CD4-positive, alpha-beta T cell treated with Interleukin-2 at 100 ng/mL for 4 hours (primary cell): ENCODE measurements at regions not wholly inside any gene's neighbourhood (a gene's known extent, or its start where the extent isn't known, plus 50 kb on each side); places are given as distances from the start of the nearest gene placed in this dataset.
"Not testable (repeated sequence)": the region's sequence is repeated elsewhere in the genome, so short reads cannot be mapped to it uniquely, and the experiment has no call there.

Experiments
- DNase-seq: peaks from one replicate; pipeline ENCODE4 v3.0.0-alpha.2; 2020; ENCODE audit warnings: low spot score

DNA sequence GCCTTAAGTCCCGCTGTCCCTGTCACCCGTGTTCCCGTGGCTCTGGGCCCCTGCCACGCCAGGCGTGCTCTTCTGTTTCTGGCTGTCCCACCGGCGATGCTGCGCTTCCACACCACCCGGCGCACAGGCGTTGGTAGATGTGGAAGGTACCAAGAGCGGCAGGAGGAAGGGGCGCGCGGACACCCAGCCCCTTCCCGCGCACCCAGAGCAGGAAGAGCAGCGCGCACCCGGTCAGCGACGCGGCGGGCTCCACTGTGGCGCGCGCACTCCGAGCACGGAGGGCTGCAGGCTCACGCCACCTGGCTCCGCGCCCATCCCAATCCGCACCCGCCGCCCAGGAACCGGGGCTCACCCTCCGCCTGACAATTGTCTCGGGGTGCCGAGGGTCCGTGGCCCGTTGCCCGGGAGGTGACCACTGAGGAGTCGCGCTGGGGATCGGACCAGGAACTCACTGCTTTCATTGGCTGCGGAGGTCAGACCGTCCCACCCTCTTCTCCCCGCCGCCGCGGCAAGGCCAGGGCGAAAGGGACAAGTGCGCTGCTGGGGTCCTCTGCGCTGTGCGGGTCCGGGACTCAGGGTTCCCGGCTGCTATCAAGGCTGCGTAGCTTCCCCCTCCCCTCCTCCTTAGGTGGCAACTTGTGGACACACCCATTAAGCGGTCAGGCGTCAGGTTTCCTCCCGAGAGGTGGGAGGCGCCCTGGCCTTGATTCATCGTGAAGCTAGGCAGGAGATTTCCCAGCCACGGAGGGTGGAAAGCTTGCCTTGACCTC lies 121.6 kb upstream of the ZNF92 start:
- DNase-seq = peak; percentile 17

DNA sequence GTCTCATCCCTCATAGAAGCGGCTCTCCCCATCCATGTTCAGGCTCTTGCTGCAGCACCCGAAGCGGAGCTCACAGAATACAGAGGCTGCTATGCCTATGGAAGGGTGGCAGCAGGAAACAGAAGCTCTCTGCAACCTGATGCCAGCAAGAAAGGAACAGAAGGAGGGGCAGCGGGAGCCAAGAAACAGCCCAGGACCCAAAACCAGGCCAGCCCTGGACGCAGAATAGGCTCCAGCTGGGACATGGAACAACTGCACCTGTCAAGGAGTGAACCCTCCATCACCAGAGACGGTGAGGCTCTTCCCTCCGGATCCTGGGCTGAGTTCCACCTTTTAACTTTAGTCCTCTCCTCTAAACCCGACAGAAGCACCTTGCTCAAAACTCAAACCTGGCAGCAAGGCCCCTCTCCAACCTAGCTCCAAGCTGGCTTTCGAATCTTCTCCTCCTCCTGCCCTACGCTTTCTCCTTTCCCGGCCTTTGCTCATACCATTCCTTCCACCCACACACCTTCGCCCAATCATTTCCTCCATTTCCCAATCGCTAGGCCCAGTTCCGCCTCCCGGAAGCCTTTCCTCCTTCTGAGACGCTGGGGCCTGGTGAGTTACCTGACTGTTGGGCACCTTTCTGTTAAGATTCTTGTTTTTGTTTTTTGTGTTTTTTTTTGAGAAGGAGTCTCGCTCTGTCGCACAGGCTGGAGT lies 122.8 kb upstream of the ZNF92 start:
- no peak for DNase-seq

GRCh38 chr7:65250216-65250615 lies 123.4 kb upstream of the ZNF92 start:
- DNase-seq = no peak

- DNase-seq = no peak
Measured at GRCh38 chr7:65247491-65247890, 126.2 kb upstream of the ZNF92 start.

- no peak for DNase-seq
Measured at GRCh38 chr7:65239707-65240352, 133.8 kb upstream of the ZNF92 start.

GRCh38 chr7:65239324-65239706 lies 134.3 kb upstream of the ZNF92 start:
- no peak for DNase-seq

DNA sequence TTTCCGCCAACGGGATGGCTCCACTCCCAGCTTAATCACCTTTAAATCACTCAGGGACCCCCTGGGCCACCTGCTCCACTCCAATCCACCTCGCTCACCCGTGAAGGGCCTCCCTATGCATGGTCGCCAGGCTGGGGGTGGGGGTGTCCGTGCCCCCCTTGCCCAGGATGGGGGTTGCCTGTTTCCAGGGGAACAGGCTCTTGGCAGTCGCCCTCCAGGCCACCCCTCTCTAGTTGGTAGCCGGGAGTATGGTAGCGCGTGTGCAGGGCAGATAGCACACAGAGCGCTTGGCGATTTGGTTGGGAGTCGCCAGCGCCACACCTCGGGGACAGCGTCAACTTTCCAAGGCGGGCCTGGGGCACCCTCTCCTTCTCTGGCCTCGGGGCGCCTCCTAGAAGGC lies 134.9 kb upstream of the ZNF92 start:
- no peak for DNase-seq

DNA sequence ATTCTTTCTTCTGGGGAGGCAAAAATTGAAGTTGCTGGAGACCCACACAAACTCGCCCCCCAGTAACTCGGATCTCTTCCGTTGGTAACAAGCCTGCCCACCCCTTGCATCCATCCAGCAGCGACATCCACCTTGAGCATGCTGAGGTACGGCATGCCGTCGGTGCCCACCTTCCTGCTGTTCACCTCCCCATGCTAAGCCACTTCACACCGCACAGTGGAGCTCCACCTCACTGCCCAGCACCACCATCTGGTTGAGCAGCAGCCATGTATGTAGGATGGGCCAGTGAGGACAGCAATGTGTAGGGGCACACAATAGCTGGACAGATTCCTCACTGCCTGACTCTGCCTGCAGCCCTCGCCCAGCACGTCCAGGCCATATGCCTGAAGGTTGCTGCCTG lies 138.1 kb upstream of the ZNF92 start:
- no peak for DNase-seq

DNA sequence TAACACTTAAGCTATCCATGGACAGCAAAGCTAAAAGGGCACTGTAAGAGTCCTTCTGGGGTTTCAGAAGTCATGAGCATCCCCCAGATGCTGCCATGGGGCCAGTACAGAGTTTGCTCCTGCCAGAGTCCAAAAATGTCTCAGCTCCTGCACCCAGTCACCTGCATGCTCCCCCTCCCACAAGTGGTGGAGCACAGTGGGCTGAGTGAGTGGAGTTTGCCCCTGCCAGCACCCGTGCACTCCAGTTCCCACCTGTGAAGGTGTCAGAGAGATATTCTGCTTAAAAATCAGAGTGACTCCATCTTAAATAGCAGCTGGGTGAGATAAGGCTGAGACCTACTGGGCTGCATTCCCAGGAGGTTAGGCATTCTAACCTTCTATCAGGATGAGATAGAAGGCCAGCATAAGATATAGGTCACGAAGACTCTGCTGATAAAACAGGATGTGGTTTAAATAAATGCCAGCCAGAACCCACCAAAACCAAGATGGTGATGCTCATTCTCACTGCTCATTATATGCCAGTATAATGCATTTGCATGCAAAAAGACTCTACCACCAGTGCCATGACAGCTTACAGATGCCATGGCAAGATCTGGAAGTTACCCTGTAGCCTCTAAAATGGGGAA lies 140.1 kb upstream of the ZNF92 start:
- DNase-seq = no peak

GRCh38 chr7:65230231-65230630 lies 143.4 kb upstream of the ZNF92 start:
- no peak for DNase-seq

GRCh38 chr7:65225422-65226006 lies 148.1 kb upstream of the ZNF92 start:
- DNase-seq = no peak

DNA sequence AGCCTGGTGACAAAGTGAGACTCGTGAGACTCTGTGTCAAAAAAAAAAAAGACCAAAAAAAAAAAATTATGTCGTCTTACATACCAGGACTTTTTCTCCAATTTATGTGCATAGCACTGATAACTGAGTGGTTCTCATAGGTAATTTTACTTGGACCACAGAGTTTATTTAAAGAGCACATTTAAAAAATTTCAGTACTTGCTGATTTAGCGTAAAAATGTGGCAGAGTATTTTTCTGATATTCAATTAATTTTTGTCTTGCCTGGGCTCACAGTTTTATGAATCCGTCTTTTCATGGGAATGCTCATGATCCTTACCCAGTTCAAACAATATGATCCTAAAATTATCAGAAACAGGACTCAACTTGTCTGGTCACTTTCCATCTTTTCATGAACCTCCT lies 151.0 kb upstream of the ZNF92 start:
- no peak for DNase-seq

- no peak for DNase-seq
Measured at GRCh38 chr7:65221683-65222082, 152.0 kb upstream of the ZNF92 start.

DNA sequence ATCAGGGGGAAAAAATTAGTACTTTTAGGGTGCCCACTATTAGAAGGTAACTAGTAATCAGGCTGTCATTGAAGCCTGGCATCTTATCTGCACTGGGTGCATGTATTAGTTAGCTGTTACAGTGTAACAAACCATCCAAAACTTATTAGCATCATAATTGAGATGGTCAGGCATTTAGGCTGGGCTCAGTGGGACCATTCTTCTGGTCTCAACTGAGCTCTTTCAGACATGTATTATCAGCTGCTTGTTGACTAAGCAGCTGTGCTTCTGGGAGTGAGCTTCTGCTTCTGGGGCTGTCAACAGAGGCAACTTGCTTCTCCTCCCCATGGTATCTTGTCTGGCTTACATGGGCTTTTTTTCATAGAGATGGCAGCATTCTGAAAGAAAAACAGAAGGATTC lies 154.0 kb upstream of the ZNF92 start:
- DNase-seq = no peak

DNA sequence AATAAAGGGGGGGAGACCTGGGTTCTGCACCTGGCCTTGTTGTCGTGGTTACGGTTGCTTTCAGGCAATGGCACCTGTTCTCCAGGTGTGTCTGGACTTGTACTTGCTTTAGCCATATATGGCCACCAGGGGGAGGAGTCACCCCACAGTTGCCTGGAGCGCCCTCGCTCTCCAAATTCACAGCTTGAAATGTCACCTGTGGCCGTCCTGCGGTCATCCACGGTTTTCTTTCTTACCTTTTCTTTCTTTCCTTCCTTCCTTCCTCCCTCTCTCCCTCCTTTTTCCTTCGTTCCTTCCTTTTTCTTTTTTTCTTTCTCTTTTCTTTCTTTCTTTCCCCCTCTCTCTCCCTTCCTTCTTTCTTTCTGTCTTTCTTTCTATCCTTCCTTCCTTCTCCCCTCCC lies 157.2 kb upstream of the ZNF92 start:
- peak; percentile 74 for DNase-seq

DNA sequence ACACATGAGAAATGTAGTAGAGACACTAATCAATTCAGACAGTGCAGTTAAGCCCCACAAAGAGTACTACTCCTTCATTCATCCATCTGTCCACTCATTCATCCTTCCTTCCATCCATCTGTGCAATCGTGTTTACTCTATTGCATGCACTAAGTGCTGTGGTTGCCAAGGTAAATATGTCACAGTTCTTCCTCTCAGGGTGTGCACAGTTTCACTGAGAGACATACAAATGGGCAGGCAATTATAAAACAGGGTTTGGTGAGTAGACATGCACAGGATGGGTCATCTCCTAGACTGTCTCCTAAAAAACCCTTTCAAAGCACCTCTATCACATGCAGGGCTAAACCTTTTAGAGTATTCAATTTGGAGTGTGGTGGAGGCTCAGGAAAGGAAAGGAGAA lies 160.4 kb upstream of the ZNF92 start:
- not testable (repeated sequence) for DNase-seq

DNA sequence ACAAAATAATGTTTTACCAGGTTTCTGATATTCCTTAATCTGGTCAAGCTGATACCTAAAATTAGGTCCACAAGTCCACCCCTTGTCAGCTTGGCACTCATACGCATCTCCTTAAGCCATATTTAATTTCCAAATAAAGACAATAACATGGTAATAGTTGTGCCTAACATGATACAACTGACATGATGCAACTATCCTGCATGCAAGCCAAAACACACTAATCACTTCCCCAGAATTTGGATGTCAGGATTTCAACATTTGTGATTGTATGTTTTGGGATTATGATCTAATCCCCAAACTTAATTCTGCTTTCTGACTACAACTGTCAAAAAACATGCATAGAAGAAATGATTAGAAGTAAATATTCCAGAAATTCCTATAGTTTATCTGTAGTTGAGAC lies 174.4 kb upstream of the ZNF92 start:
- not testable (repeated sequence) for DNase-seq

DNA sequence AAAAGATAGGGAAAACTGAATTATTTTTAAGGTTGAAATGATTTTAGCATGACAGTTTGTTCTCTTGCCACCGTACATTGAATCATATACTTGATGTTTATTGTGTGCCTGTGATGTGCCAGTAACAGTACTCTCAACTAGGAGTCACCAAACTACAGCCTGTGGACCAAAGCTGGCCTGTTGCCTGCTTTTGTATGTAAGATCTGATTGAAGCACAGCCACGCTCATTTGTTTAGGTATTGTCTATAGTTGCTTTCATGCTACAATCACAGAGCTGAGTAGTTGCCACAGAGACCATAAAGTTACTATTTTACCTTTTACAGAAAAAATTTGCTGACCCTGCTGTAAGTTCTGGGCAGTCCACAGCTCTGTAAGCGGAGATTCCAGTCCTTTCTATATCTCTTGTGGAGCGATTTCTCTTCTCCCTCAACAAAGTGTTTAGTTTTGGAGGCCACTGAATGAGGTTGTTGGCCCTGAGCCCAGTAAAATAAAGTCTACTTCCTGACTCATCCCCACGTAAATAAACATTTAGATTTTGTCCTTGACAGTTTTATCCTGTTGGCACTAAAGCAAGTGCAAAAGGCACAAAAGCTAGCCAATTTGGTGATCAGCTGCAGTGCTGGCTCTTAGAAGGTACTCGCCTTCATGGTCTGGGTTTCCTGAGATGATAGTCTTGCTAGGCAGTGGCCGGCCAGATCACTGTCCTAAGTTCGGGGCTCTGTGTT lies 180.2 kb upstream of the ZNF92 start:
- DNase-seq = not testable (repeated sequence)

GRCh38 chr7:65177041-65177440 lies 170.6 kb upstream of the ERV3-1 start:
- not testable (repeated sequence) for DNase-seq

DNA sequence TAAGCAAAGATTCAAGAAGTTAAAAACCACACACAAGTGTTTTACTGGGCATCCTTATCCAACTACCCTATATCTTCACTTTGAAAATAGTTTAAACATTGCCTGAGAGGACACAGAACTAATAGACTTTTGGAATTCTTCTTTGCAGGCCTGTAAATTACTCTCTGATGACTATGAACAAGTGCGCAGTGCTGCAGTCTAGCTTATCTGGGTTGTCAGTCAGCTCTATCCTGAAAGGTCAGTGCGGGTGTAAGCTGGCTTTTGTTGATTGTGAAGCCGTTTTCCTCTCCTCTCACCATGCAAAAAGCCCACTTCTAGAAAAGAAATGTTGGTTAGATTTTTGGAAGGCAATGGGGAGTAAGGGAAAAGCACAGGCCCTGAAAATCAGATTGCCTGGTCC lies 143.6 kb upstream of the ERV3-1 start:
- DNase-seq = not testable (repeated sequence)

DNA sequence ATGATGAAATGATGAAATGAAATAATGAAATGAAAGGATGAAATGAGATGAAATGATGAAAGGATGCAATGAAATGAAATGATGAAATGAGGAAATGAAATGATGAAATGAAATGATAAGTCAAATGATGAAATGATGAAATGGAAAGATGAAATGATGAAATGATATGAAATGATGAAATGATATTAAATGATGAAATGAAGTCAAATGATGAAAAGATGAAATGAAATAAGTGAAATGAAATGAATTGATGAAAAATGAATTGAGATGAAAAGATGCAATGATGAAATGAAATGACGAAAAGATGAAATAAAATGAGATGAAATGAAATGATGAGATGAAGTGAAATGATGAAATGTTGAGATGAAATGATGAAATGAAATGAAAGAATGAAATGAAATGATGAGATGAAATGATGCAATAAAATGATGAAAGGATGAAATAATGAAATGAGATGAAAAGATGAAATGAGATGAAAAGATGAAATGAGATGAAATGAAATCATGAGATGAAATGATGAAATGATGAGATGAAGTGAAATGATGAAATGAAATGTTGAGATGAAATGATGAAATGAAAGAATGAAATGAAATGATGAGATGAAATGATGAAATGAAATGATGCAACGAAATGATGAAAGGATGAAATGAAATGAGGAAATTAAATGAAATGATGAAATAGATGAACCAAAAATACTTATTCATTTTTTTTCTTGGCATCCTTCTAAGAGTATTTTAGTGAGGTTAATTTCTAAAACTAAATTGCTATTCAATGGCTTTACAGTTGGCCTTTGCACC lies 139.8 kb upstream of the ERV3-1 start:
- DNase-seq = not testable (repeated sequence)
